ENCODE measurements at regions not wholly inside any gene's neighbourhood (a gene's known extent, or its start where the extent isn't known, plus 50 kb on each side); places are given as distances from the start of the nearest gene placed in this dataset.

GRCh38 chr4:17433827-17434226 lies 78.1 kb downstream of the QDPR start (continued):
- no peak for TF ChIP-seq KLF5 (IDR thresholded peaks at IDR 0.05; ENCODE audit: partially characterized antibody)
- no peak for TF ChIP-seq ZBTB33 (IDR thresholded peaks at IDR 0.05)
- no peak for TF ChIP-seq CBX3 (IDR thresholded peaks at IDR 0.05; ENCODE audit: borderline replicate concordance, low read depth)
- TF ChIP-seq NR2C2 (IDR thresholded peaks at IDR 0.05; ENCODE audit: borderline replicate concordance, control insufficient read depth, insufficient read length, low read depth): no peak
- no peak for TF ChIP-seq TARDBP (IDR thresholded peaks at IDR 0.05; ENCODE audit: borderline replicate concordance)
- TF ChIP-seq STAT3 (IDR thresholded peaks at IDR 0.05; ENCODE audit: low read depth, low read length): no peak

- Histone ChIP-seq H3K27ac (ENCODE audit: control insufficient read depth, insufficient read depth) (no peak overlapping the region), H3K36me3 (ENCODE audit: control insufficient read depth in 2 of 2, insufficient read depth in 2 of 2, low read length in 1 of 2) (no peaks in the 10 kb centered on the region), H3K27me3 (replicated peaks in 1 of 2; ENCODE audit: control insufficient read depth in 2 of 2, insufficient read depth in 2 of 2, low read length in 1 of 2) (no peaks in the 10 kb centered on the region), H3K4me2 (ENCODE audit: control insufficient read depth, insufficient read depth) (no peak overlapping the region), H3K4me1 (ENCODE audit: control insufficient read depth, insufficient read depth, low read length) (no peaks in the 10 kb centered on the region), H3K9me3 (replicated peaks; ENCODE audit: control insufficient read depth, insufficient read depth, low read length) (no peaks in the 10 kb centered on the region), H3K4me3 (no peak overlapping the region), H4K20me1 (ENCODE audit: control insufficient read depth, insufficient read depth) (no peaks in the 10 kb centered on the region), H3K9ac (ENCODE audit: control insufficient read depth, insufficient read depth, low read length) (no peak overlapping the region), H2AFZ (ENCODE audit: control insufficient read depth, low read depth, low read length) (no peak overlapping the region), H3K79me2 (ENCODE audit: control insufficient read depth, insufficient read depth, low read length) (no peaks in the 10 kb centered on the region)
- DNase-seq (ENCODE audit: low read depth, low spot score) (no peak), FAIRE-seq (no peak), ATAC-seq (no peak)
- intact Hi-C loops (cut with micrococcal nuclease; ENCODE audit: unreplicated experiment) (no loop called here), in situ Hi-C loops (cut with MboI) (no loop called here)
- SMC1A ChIA-PET (ENCODE audit: uncharacterized antibody, unreplicated experiment): interaction anchor here (0.9 kb wide), 1 partner anchor 9 kb away, joined by 3 read pairs; no protein-coding TSS in a partner anchor
- BruUV-seq (replicated peaks): no TSS peak
- RAD21 ChIA-PET (ENCODE audit: unreplicated experiment): interaction anchor here (0.9 kb wide), 1 partner anchor 80 kb away, joined by 3 read pairs; no protein-coding TSS in a partner anchor
- 38% methylated on average over 4 of the region's 4 CpGs for WGBS (ENCODE audit: insufficient coverage, insufficient replicate concordance, low lambda C conversion rate, missing lambda C conversion rate)
- CTCF ChIA-PET: interaction anchor here (0.6 to 1.2 kb wide), 3 partner anchors 20 to 45 kb away, joined by 3 to 4 read pairs (median 4); no protein-coding TSS in a partner anchor
- POLR2A ChIA-PET: no interaction called here
- TF ChIP-seq BCL11A (IDR thresholded peaks at IDR 0.05; ENCODE audit: low read depth, low read length): no peak
- no peak for TF ChIP-seq PAX8 (IDR thresholded peaks at IDR 0.05)
- TF ChIP-seq STAT3 (IDR thresholded peaks at IDR 0.05; ENCODE audit: low read depth, low read length): no peak
- TF ChIP-seq SPI1 (IDR thresholded peaks at IDR 0.05; ENCODE audit: borderline replicate concordance, insufficient read depth, low read depth, low read length): no peak
- no peak for TF ChIP-seq HDGF (IDR thresholded peaks at IDR 0.05)
- no peak for TF ChIP-seq GATAD2B (conservative IDR thresholded peaks at IDR 0.05; ENCODE audit: low read depth)
- no peak for TF ChIP-seq KDM1A (IDR thresholded peaks at IDR 0.05; ENCODE audit: borderline replicate concordance)
- no peak for TF ChIP-seq RB1 (IDR thresholded peaks at IDR 0.05; ENCODE audit: borderline replicate concordance)
- no peak for TF ChIP-seq MYB (IDR thresholded peaks at IDR 0.05; ENCODE audit: borderline replicate concordance, low read depth, low read length)
- TF ChIP-seq CBX5 (IDR thresholded peaks at IDR 0.05; ENCODE audit: low read depth): no peak
- no peak for TF ChIP-seq SKIL (IDR thresholded peaks at IDR 0.05; ENCODE audit: low read depth, poor library complexity, severe bottlenecking)
- TF ChIP-seq DPF2 (IDR thresholded peaks at IDR 0.05): no peak
- TF ChIP-seq EED (IDR thresholded peaks at IDR 0.05; ENCODE audit: low read depth): no peak
- no peak for TF ChIP-seq SREBF1 (IDR thresholded peaks at IDR 0.05; ENCODE audit: low read length)
- TF ChIP-seq ATF7 (IDR thresholded peaks at IDR 0.05; ENCODE audit: low read depth): no peak
- TF ChIP-seq EP300 (IDR thresholded peaks at IDR 0.05; ENCODE audit: borderline replicate concordance in 1 of 2, control insufficient read depth in 1 of 2, low read depth in 2 of 2, low read length in 2 of 2): no peak
- no peak for TF ChIP-seq CHD2 (IDR thresholded peaks at IDR 0.05; ENCODE audit: borderline replicate concordance, low read depth, low read length)
Observed at GRCh38 chr4:17427991-17428390, 83.9 kb downstream of the QDPR start.
